ENCODE measurements at regions not wholly inside any gene's neighbourhood (a gene's known extent, or its start where the extent isn't known, plus 50 kb on each side); places are given as distances from the start of the nearest gene placed in this dataset.

- peak; percentile 39 for TF ChIP-seq CTCF (IDR thresholded peaks at IDR 0.05; ENCODE audit: extremely low read depth, insufficient read depth, missing control alignments)
- in situ Hi-C loops (cut with MboI; ENCODE audit: low pct_unique_long_range_greater_than_20kb, low sequenced_read_pairs, unreplicated experiment) = no loop called here
- no peak for DNase-seq (ENCODE audit: low spot score)
Observed at GRCh38 chr10:129332476-129332875, 134.6 kb upstream of the MGMT start.

- TF ChIP-seq CTCF (IDR thresholded peaks at IDR 0.05; ENCODE audit: extremely low read depth, insufficient read depth, missing control alignments) = no peak
- in situ Hi-C loops (cut with MboI; ENCODE audit: low pct_unique_long_range_greater_than_20kb, low sequenced_read_pairs, unreplicated experiment) = no loop called here
- no peak for DNase-seq (ENCODE audit: low spot score)
Observed at GRCh38 chr10:129333706-129334105, 133.3 kb upstream of the MGMT start.

- in situ Hi-C loops (cut with MboI; ENCODE audit: low pct_unique_long_range_greater_than_20kb, low sequenced_read_pairs, unreplicated experiment) = no loop called here
- no peak for TF ChIP-seq CTCF (IDR thresholded peaks at IDR 0.05; ENCODE audit: extremely low read depth, insufficient read depth, missing control alignments)
- no peak for DNase-seq (ENCODE audit: low spot score)
Observed at GRCh38 chr10:129334266-129334665, 132.8 kb upstream of the MGMT start.

GRCh38 chr10:129335396-129335795, 131.6 kb upstream of the MGMT start:
- DNase-seq (ENCODE audit: low spot score) = no peak
- TF ChIP-seq CTCF (IDR thresholded peaks at IDR 0.05; ENCODE audit: extremely low read depth, insufficient read depth, missing control alignments) = no peak
- in situ Hi-C loops (cut with MboI; ENCODE audit: low pct_unique_long_range_greater_than_20kb, low sequenced_read_pairs, unreplicated experiment) = no loop called here

GRCh38 chr10:129335942-129336341, 131.1 kb upstream of the MGMT start:
- in situ Hi-C loops (cut with MboI; ENCODE audit: low pct_unique_long_range_greater_than_20kb, low sequenced_read_pairs, unreplicated experiment) = no loop called here
- TF ChIP-seq CTCF (IDR thresholded peaks at IDR 0.05; ENCODE audit: extremely low read depth, insufficient read depth, missing control alignments) = no peak
- DNase-seq (ENCODE audit: low spot score) = no peak

GRCh38 chr10:129339191-129339590, 127.8 kb upstream of the MGMT start:
- no peak for TF ChIP-seq CTCF (IDR thresholded peaks at IDR 0.05; ENCODE audit: extremely low read depth, insufficient read depth, missing control alignments)
- DNase-seq (ENCODE audit: low spot score) = no peak
- in situ Hi-C loops (cut with MboI; ENCODE audit: low pct_unique_long_range_greater_than_20kb, low sequenced_read_pairs, unreplicated experiment) = no loop called here

GRCh38 chr10:129339841-129340240, 127.2 kb upstream of the MGMT start:
- no peak for DNase-seq (ENCODE audit: low spot score)
- TF ChIP-seq CTCF (IDR thresholded peaks at IDR 0.05; ENCODE audit: extremely low read depth, insufficient read depth, missing control alignments) = no peak
- in situ Hi-C loops (cut with MboI; ENCODE audit: low pct_unique_long_range_greater_than_20kb, low sequenced_read_pairs, unreplicated experiment) = no loop called here
